ENCODE measurements at regions not wholly inside any gene's neighbourhood (a gene's known extent, or its start where the extent isn't known, plus 50 kb on each side); places are given as distances from the start of the nearest gene placed in this dataset.

DNA sequence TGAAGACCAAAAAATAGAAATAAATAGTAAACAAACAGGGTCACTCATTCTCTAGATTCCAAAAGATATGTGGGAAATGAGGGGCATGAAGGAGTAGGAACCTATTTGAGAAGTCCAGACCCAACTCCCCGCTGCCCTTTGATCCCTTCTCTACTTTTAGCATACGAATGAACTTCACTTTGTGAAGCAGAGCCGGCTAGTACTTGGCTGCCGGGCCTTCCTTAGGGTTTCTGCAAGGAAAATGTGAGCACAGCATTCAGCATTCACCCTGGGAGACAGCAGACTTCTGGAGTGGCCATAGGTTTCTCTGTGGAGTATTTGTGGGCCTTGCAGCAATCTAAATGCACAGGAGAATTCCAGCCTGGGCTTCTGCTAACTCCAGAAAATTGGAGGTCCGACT is 76.3 kb upstream of the PRKAR2B start:
- Histone ChIP-seq H3K27ac (ENCODE audit: low read depth, low read length) (no peak overlapping the region), H3K9me3 (ENCODE audit: control insufficient read depth, insufficient read depth, low read length) (no peaks in the 10 kb centered on the region), H3F3A (ENCODE audit: control insufficient read depth, insufficient read depth) (peaks cover 7% of the 10 kb centered on the region), H3K9me2 (replicated peaks; ENCODE audit: control insufficient read depth, low read length) (no peaks in the 10 kb centered on the region), H3K4me3 (ENCODE audit: low read length) (no peak overlapping the region), H3K4me2 (ENCODE audit: low read length) (no peak overlapping the region), H3K27me3 (ENCODE audit: control insufficient read depth, low read length) (no peaks in the 10 kb centered on the region), H3K4me1 (ENCODE audit: control insufficient read depth, low read length) (peaks cover 39% of the 10 kb centered on the region), H4K20me1 (ENCODE audit: control insufficient read depth, insufficient read depth, low read depth, low read length) (no peaks in the 10 kb centered on the region), H3K36me3 (ENCODE audit: control insufficient read depth, low read length) (no peaks in the 10 kb centered on the region), H3K79me2 (ENCODE audit: control insufficient read depth, low read length) (no peaks in the 10 kb centered on the region)
- TF ChIP-seq, protein P1, sequence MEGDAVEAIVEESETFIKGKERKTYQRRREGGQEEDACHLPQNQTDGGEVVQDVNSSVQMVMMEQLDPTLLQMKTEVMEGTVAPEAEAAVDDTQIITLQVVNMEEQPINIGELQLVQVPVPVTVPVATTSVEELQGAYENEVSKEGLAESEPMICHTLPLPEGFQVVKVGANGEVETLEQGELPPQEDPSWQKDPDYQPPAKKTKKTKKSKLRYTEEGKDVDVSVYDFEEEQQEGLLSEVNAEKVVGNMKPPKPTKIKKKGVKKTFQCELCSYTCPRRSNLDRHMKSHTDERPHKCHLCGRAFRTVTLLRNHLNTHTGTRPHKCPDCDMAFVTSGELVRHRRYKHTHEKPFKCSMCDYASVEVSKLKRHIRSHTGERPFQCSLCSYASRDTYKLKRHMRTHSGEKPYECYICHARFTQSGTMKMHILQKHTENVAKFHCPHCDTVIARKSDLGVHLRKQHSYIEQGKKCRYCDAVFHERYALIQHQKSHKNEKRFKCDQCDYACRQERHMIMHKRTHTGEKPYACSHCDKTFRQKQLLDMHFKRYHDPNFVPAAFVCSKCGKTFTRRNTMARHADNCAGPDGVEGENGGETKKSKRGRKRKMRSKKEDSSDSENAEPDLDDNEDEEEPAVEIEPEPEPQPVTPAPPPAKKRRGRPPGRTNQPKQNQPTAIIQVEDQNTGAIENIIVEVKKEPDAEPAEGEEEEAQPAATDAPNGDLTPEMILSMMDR (IDR thresholded peaks at IDR 0.05; ENCODE audit: low read depth, low read length, poor library complexity, severe bottlenecking): no peak
- no peak for TF ChIP-seq EZH2phosphoT487 (IDR thresholded peaks at IDR 0.05; ENCODE audit: borderline replicate concordance, low read length)

DNA sequence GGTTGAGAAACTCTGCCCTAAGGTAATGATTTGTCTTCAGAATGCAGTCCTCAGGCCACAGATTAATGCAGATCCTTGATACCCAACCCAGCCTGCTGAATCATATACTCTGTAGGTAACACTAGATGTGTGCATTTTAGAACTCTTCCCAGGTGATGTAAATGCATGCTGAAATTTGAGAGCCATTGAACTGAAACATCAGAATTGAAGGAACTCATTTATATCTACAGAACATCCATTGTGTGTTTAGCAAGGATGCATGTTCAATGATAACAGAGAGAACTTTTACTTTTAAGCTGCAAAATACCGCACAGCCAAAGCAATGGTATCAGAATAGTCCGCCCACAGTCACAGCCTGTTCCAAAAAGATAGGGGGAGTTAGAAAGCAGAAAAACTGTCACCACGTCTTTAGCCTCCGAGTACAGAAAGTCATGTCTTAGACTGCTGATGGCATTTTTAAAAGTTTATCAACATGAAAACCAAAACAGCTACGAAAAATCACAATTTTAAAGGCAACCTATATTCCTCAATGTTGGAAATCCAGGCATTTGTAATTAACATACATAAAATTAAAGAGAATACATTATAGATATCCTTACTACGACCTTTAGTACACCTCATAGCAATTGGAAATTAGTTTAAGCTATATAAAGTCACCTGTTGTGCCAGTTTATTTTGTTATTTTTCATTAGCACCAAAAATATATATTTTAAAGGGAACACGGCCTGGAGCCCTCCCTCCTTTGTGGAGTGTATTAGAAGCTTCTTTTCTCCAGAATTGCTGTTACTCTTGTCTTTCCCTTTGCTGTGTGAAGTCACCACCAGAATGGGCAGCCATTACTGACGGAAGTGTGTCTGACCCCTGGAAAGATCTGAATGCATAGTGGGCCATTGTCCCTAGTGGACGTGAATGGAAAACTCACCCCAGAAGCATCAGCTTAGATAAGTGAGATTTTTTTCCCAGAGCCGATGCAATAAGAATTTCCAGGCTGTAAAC is 65.8 kb upstream of the PRKAR2B start:
- no peaks in the 10 kb centered on the region for H3K9me3 ChIP-seq (ENCODE audit: control insufficient read depth, insufficient read depth, low read length)
- H4K20me1 ChIP-seq (ENCODE audit: control insufficient read depth, insufficient read depth, low read depth, low read length): no peaks in the 10 kb centered on the region
- H3K79me2 ChIP-seq (ENCODE audit: control insufficient read depth, low read length): no peaks in the 10 kb centered on the region
- H3K4me1 ChIP-seq (ENCODE audit: control insufficient read depth, low read length): peaks cover 20% of the 10 kb centered on the region
- H3F3A ChIP-seq (ENCODE audit: control insufficient read depth, insufficient read depth): no peaks in the 10 kb centered on the region; the same call in 1 of the 2 replicates
- no peak overlapping the region for H3K27ac ChIP-seq (ENCODE audit: low read depth, low read length)
- no peak overlapping the region for H3K4me3 ChIP-seq (ENCODE audit: low read length)
- TF ChIP-seq, protein P1 (IDR thresholded peaks at IDR 0.05; ENCODE audit: low read depth, low read length, poor library complexity, severe bottlenecking): peak; percentile 27
- TF ChIP-seq EZH2phosphoT487 (IDR thresholded peaks at IDR 0.05; ENCODE audit: borderline replicate concordance, low read length): no peak
- no peaks in the 10 kb centered on the region for H3K27me3 ChIP-seq (ENCODE audit: control insufficient read depth, low read length)
- H3K36me3 ChIP-seq (ENCODE audit: control insufficient read depth, low read length): no peaks in the 10 kb centered on the region
- no peaks in the 10 kb centered on the region for H3K9me2 ChIP-seq (replicated peaks; ENCODE audit: control insufficient read depth, low read length)
- no peak overlapping the region for H3K4me2 ChIP-seq (ENCODE audit: low read length)

DNA sequence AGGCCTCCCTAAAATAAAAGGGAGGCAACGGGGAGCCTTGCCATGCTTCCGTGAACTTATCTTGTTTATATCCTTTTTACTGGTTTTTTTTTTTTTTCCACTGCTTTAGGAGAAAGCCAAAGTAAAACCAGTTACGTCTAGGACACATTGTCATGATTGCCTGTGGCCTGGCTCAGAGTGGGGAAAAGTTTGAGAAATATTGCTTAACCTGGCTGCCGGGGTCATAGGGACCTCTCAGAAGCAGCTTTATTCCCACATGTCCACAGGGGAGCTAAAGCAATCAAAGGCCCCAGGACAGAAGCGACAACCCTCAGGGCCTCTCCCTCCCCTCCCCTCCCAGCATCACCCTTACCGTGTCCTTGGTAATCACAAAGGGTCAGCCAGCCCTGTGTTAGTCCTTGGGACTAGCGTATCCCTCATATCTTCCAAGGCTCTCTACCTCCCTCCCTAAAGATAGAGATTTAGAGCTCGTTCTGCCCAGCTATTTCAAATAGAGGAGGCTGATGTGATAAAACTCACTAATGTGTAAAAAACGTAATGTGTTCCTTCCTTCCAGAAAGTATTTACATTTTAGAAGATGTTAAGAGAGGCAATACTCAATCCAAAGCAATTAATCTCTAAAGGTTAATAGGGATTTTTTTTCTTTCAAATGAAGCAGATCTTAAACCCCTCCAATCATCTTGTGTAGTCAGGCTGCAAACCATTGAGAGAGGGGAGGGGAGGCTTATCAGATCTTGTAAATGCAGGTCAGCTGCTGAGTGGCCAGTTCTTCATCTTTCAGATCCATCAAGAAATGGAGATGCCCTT is 64.8 kb upstream of the PRKAR2B start:
- H3K4me2 ChIP-seq (ENCODE audit: low read length): no peak overlapping the region
- no peak overlapping the region for H3K27ac ChIP-seq (ENCODE audit: low read depth, low read length)
- no peaks in the 10 kb centered on the region for H3K36me3 ChIP-seq (ENCODE audit: control insufficient read depth, low read length)
- no peak overlapping the region for H3K4me3 ChIP-seq (ENCODE audit: low read length)
- H4K20me1 ChIP-seq (ENCODE audit: control insufficient read depth, insufficient read depth, low read depth, low read length): no peaks in the 10 kb centered on the region
- H3K4me1 ChIP-seq (ENCODE audit: control insufficient read depth, low read length): peaks cover 22% of the 10 kb centered on the region
- no peaks in the 10 kb centered on the region for H3K9me2 ChIP-seq (replicated peaks; ENCODE audit: control insufficient read depth, low read length)
- no peaks in the 10 kb centered on the region for H3K79me2 ChIP-seq (ENCODE audit: control insufficient read depth, low read length)
- H3F3A ChIP-seq (ENCODE audit: control insufficient read depth, insufficient read depth): peaks cover under 1% of the 10 kb centered on the region; the same call in 1 of the 2 replicates
- H3K27me3 ChIP-seq (ENCODE audit: control insufficient read depth, low read length): no peaks in the 10 kb centered on the region
- no peak for TF ChIP-seq EZH2phosphoT487 (IDR thresholded peaks at IDR 0.05; ENCODE audit: borderline replicate concordance, low read length)
- TF ChIP-seq, protein P1 (IDR thresholded peaks at IDR 0.05; ENCODE audit: low read depth, low read length, poor library complexity, severe bottlenecking): no peak
- H3K9me3 ChIP-seq (ENCODE audit: control insufficient read depth, insufficient read depth, low read length): no peaks in the 10 kb centered on the region

All from DOHH2 (cell line).